22Rv1 (cell line): ENCODE measurements at regions not wholly inside any gene's neighbourhood (a gene's known extent, or its start where the extent isn't known, plus 50 kb on each side); places are given as distances from the start of the nearest gene placed in this dataset.

ENCODE experiments used
- CTCF ChIP-seq: fragments of 450-650 bp; IDR thresholded peaks from 2 replicates; pipeline ENCODE4 v1.5.1; 2017; ENCODE audit warnings: mild to moderate bottlenecking
- ZFX ChIP-seq: fragments of 450-650 bp; IDR thresholded peaks from 2 replicates; pipeline ENCODE4 v1.6.1; 2017; ENCODE audit warnings: antibody characterized with exemption, borderline replicate concordance

GRCh38 chr13:106291006-106291405 lies 244.5 kb downstream of the EFNB2 start:
- TF ChIP-seq CTCF = no peak
- no peak for TF ChIP-seq ZFX
